Keratinocyte (primary cell): ENCODE measurements at regions not wholly inside any gene's neighbourhood (a gene's known extent, or its start where the extent isn't known, plus 50 kb on each side); places are given as distances from the start of the nearest gene placed in this dataset.

Experiments used
- EZH2 ChIP-seq: IDR thresholded peaks from one replicate; pipeline ENCODE4 v1.6.1; 2012; ENCODE audit warnings: inconsistent platforms, mild to moderate bottlenecking, low read length, moderate library complexity
- TF ChIP-seq, protein P1 (sequence below), 3 experiments: IDR thresholded peaks in 1 of 3; conservative IDR thresholded peaks in 1 of 3; optimal IDR thresholded peaks in 1 of 3; 2 replicates in 2 of 3; 3 replicates in 1 of 3; pipeline versions ENCODE3 to v1.5.1; 2011; ENCODE audit warnings: low read length in 3 of 3, mild to moderate bottlenecking in 3 of 3, moderate library complexity in 2 of 3, control low read depth in 1 of 3, inconsistent platforms in 1 of 3; ENCODE audit not compliant: insufficient read depth in 2 of 3; ENCODE audit errors: extremely low read depth in 1 of 3

DNA sequence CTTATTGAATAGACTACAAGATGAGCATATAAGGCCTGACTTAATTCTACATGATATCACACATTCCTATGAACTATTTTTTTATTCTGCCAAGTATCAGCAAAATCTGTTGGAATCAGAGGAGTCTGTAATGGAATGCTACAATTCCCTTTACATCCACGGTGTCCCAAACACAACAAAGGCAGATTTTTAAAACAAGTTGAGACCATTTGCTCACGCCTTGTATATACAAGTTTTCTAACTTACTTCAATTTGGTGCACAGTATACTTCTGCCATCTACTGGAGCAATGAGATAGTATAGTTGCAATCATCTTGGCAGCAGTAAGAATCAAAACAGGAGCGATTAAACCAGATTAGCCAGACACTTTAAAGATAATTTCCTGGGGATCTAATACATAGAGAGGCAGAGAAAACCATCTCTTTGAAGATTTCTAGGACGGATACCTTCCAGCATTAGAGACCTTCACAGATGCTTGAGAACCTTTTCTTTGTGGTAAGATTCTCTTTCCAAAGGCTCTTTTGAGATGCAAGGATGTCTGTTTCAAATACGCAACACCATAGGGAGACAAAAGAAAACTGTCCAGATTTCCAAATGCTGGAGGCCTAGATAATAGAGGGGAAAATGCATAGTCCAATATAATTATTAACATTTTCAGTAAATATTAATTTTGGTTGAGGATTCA is 302.0 kb upstream of the MIR17HG start:
- TF ChIP-seq, protein P1, sequence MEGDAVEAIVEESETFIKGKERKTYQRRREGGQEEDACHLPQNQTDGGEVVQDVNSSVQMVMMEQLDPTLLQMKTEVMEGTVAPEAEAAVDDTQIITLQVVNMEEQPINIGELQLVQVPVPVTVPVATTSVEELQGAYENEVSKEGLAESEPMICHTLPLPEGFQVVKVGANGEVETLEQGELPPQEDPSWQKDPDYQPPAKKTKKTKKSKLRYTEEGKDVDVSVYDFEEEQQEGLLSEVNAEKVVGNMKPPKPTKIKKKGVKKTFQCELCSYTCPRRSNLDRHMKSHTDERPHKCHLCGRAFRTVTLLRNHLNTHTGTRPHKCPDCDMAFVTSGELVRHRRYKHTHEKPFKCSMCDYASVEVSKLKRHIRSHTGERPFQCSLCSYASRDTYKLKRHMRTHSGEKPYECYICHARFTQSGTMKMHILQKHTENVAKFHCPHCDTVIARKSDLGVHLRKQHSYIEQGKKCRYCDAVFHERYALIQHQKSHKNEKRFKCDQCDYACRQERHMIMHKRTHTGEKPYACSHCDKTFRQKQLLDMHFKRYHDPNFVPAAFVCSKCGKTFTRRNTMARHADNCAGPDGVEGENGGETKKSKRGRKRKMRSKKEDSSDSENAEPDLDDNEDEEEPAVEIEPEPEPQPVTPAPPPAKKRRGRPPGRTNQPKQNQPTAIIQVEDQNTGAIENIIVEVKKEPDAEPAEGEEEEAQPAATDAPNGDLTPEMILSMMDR (optimal IDR thresholded peaks at IDR 0.05 in 1 of 3, IDR thresholded peaks at IDR 0.05 in 1 of 3, conservative IDR thresholded peaks at IDR 0.05 in 1 of 3; ENCODE audit: extremely low read depth in 1 of 3, insufficient read depth in 2 of 3, low read length in 3 of 3): peak in 1 of 3 experiments; percentile 20
- no peak for TF ChIP-seq EZH2
